ENCODE measurements at regions not wholly inside any gene's neighbourhood (a gene's known extent, or its start where the extent isn't known, plus 50 kb on each side); places are given as distances from the start of the nearest gene placed in this dataset.

- no peak for DNase-seq
- Histone ChIP-seq H3K79me2 (ENCODE audit: control insufficient read depth, insufficient read depth, low read length) (no peaks in the 10 kb centered on the region), H2BK120ac (ENCODE audit: low read depth, low read length) (no peak overlapping the region), H3K56ac (ENCODE audit: low read length) (no peak overlapping the region), H3K27ac (ENCODE audit: low read depth, low read length) (no peak overlapping the region), H3K27me3 (ENCODE audit: insufficient read depth, low read length, poor library complexity) (no peaks in the 10 kb centered on the region), H3K4me1 (ENCODE audit: control insufficient read depth, low read depth, low read length) (no peaks in the 10 kb centered on the region), H3K4me3 (ENCODE audit: low read length) (no peak overlapping the region), H4K8ac (ENCODE audit: low read depth, low read length) (no peak overlapping the region), H2BK5ac (ENCODE audit: low read length) (no peak overlapping the region), H3K18ac (ENCODE audit: low read length) (no peak overlapping the region), H2BK15ac (replicated peaks; ENCODE audit: low read depth) (no peak overlapping the region), H3K36me3 (ENCODE audit: control insufficient read depth, insufficient read depth, low read length) (no peaks in the 10 kb centered on the region), H3K4ac (ENCODE audit: low read depth, low read length) (no peak overlapping the region), H3K79me1 (ENCODE audit: low read length) (no peaks in the 10 kb centered on the region), H2AK5ac (ENCODE audit: low read length) (no peak overlapping the region), H3K4me2 (ENCODE audit: low read length) (no peak overlapping the region), H3K9ac (ENCODE audit: low read length) (no peak overlapping the region), H3K23ac (ENCODE audit: low read length) (no peak overlapping the region), H4K5ac (ENCODE audit: low read length) (no peak overlapping the region)
- WGBS (ENCODE audit: extremely low coverage, insufficient coverage, low lambda C conversion rate) = no CpG with 5 or more reads among the region's 3 CpGs
Observed at GRCh38 chr4:163613383-163613782, 118.9 kb downstream of the TMA16 start.

GRCh38 chr4:163614866-163615265, 120.4 kb downstream of the TMA16 start:
- WGBS (ENCODE audit: extremely low coverage, insufficient coverage, low lambda C conversion rate) = no CpG with 5 or more reads among the region's 3 CpGs
- Histone ChIP-seq H3K18ac (ENCODE audit: low read length) (no peak overlapping the region), H4K8ac (ENCODE audit: low read depth, low read length) (no peak overlapping the region)

DNA sequence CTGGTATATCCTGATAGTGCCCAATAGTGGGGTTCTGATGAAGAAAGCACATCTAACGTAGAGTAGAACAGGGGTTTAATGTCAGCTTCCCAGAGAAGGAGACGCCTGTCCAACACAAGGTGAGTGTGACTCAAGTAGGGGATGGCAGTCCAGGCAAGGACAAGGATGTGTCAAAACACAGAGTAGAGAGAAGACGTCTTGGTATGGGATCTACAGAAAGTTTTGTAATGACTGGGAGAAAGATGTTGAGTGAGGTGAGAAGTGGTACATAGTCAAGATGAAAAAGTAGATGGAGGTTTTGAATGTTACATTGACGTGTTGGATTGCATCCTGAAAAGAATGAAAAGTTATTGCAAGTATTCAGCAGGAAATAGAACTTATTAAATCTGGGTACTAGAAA, 124.4 kb downstream of the TMA16 start:
- Histone ChIP-seq H2BK120ac (ENCODE audit: low read depth, low read length) (no peak overlapping the region), H3K4ac (ENCODE audit: low read depth, low read length) (no peak overlapping the region), H3K27me3 (ENCODE audit: insufficient read depth, low read length, poor library complexity) (no peaks in the 10 kb centered on the region), H3K27ac (ENCODE audit: low read depth, low read length) (no peak overlapping the region), H2AK5ac (ENCODE audit: low read length) (no peak overlapping the region), H3K79me1 (ENCODE audit: low read length) (no peaks in the 10 kb centered on the region), H4K8ac (ENCODE audit: low read depth, low read length) (no peak overlapping the region), H3K9ac (ENCODE audit: low read length) (no peak overlapping the region), H3K23ac (ENCODE audit: low read length) (no peak overlapping the region), H3K4me2 (ENCODE audit: low read length) (no peak overlapping the region), H3K79me2 (ENCODE audit: control insufficient read depth, insufficient read depth, low read length) (no peaks in the 10 kb centered on the region), H3K18ac (ENCODE audit: low read length) (no peak overlapping the region), H3K4me1 (ENCODE audit: control insufficient read depth, low read depth, low read length) (no peaks in the 10 kb centered on the region), H2BK15ac (replicated peaks; ENCODE audit: low read depth) (no peak overlapping the region), H3K4me3 (ENCODE audit: low read length) (no peak overlapping the region), H2BK5ac (ENCODE audit: low read length) (no peak overlapping the region), H3K56ac (ENCODE audit: low read length) (no peak overlapping the region), H4K5ac (ENCODE audit: low read length) (no peak overlapping the region), H3K36me3 (ENCODE audit: control insufficient read depth, insufficient read depth, low read length) (no peaks in the 10 kb centered on the region)
- no peak for DNase-seq
- 100% methylated on average over 1 of the region's 4 CpGs for WGBS (ENCODE audit: extremely low coverage, insufficient coverage, low lambda C conversion rate)

More at GRCh38 chr4:163614866-163615265, 120.4 kb downstream of the TMA16 start:
- Histone ChIP-seq H3K23ac (ENCODE audit: low read length) (no peak overlapping the region), H3K27me3 (ENCODE audit: insufficient read depth, low read length, poor library complexity) (no peaks in the 10 kb centered on the region), H3K27ac (ENCODE audit: low read depth, low read length) (no peak overlapping the region), H4K5ac (ENCODE audit: low read length) (no peak overlapping the region), H3K4me2 (ENCODE audit: low read length) (no peak overlapping the region), H3K79me1 (ENCODE audit: low read length) (no peaks in the 10 kb centered on the region), H3K56ac (ENCODE audit: low read length) (no peak overlapping the region), H3K36me3 (ENCODE audit: control insufficient read depth, insufficient read depth, low read length) (no peaks in the 10 kb centered on the region), H3K4me3 (ENCODE audit: low read length) (no peak overlapping the region), H2BK5ac (ENCODE audit: low read length) (no peak overlapping the region), H3K79me2 (ENCODE audit: control insufficient read depth, insufficient read depth, low read length) (no peaks in the 10 kb centered on the region), H2BK15ac (replicated peaks; ENCODE audit: low read depth) (no peak overlapping the region), H3K4me1 (ENCODE audit: control insufficient read depth, low read depth, low read length) (no peaks in the 10 kb centered on the region), H2AK5ac (ENCODE audit: low read length) (no peak overlapping the region), H2BK120ac (ENCODE audit: low read depth, low read length) (no peak overlapping the region), H3K9ac (ENCODE audit: low read length) (no peak overlapping the region), H3K4ac (ENCODE audit: low read depth, low read length) (no peak overlapping the region)
- no peak for DNase-seq

DNA sequence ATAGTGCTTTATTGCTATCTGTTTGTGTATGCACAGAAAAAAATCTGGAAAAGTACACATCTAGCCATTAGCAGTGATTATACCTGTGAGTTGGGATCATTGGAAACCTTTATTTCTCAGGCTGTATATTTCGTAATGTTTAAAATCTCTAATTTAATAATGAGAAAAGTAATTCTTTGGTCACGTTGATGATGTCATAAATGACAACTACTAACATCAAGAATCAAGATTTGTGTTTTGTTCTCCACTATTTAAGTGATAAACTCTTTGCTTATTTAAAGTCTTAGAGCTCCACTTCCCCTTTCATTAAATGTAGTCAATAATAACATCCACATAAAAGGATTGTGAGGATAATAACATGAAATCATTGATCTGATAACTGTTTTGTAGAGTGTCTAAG, 126.2 kb downstream of the TMA16 start:
- Histone ChIP-seq H2BK120ac (ENCODE audit: low read depth, low read length) (no peak overlapping the region), H3K4me3 (ENCODE audit: low read length) (no peak overlapping the region), H3K4me1 (ENCODE audit: control insufficient read depth, low read depth, low read length) (no peaks in the 10 kb centered on the region), H3K79me2 (ENCODE audit: control insufficient read depth, insufficient read depth, low read length) (no peaks in the 10 kb centered on the region), H3K18ac (ENCODE audit: low read length) (no peak overlapping the region), H3K27ac (ENCODE audit: low read depth, low read length) (no peak overlapping the region), H4K8ac (ENCODE audit: low read depth, low read length) (no peak overlapping the region), H3K27me3 (ENCODE audit: insufficient read depth, low read length, poor library complexity) (no peaks in the 10 kb centered on the region), H2BK15ac (replicated peaks; ENCODE audit: low read depth) (no peak overlapping the region), H3K36me3 (ENCODE audit: control insufficient read depth, insufficient read depth, low read length) (no peaks in the 10 kb centered on the region), H3K4ac (ENCODE audit: low read depth, low read length) (no peak overlapping the region), H2AK5ac (ENCODE audit: low read length) (no peak overlapping the region), H2BK5ac (ENCODE audit: low read length) (no peak overlapping the region), H4K5ac (ENCODE audit: low read length) (no peak overlapping the region), H3K4me2 (ENCODE audit: low read length) (no peak overlapping the region), H3K9ac (ENCODE audit: low read length) (no peak overlapping the region), H3K79me1 (ENCODE audit: low read length) (no peaks in the 10 kb centered on the region), H3K56ac (ENCODE audit: low read length) (no peak overlapping the region), H3K23ac (ENCODE audit: low read length) (no peak overlapping the region)
- DNase-seq = no peak
- WGBS (ENCODE audit: extremely low coverage, insufficient coverage, low lambda C conversion rate) = no CpG with 5 or more reads among the region's 2 CpGs

DNA sequence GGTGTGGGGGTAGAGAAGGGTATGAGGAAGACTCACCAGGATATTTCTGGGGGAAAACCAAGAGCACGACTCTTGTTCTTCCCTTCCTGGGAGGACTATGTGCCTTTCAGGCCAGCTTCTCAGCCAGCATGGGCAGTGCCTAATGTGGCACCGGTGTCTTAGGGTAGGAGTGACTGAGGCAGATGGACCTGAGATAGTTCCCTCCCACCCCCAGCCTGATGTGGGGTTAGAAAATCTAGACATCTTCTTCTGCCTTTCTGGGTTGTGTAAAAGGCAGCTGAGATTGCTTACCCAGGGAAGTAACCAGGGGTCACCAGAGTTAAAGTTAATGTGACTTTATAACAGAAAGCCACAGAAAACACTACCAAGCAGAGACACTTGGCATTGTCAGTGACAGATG, 127.3 kb downstream of the TMA16 start:
- H4K5ac ChIP-seq (ENCODE audit: low read length) = no peak overlapping the region
- no CpG with 5 or more reads among the region's 2 CpGs for WGBS (ENCODE audit: extremely low coverage, insufficient coverage, low lambda C conversion rate)
- no peak for DNase-seq

GRCh38 chr4:163622379-163623035, 128.0 kb downstream of the TMA16 start:
- DNase-seq = no peak
- H3K27me3 ChIP-seq (ENCODE audit: insufficient read depth, low read length, poor library complexity) = no peaks in the 10 kb centered on the region
- no peak overlapping the region for H2AK5ac ChIP-seq (ENCODE audit: low read length)
- H2BK120ac ChIP-seq (ENCODE audit: low read depth, low read length) = no peak overlapping the region
- H3K23ac ChIP-seq (ENCODE audit: low read length) = no peak overlapping the region
- no peak overlapping the region for H3K27ac ChIP-seq (ENCODE audit: low read depth, low read length)
- H3K4me2 ChIP-seq (ENCODE audit: low read length) = no peak overlapping the region
- H2BK5ac ChIP-seq (ENCODE audit: low read length) = no peak overlapping the region
- no peaks in the 10 kb centered on the region for H3K79me1 ChIP-seq (ENCODE audit: low read length)
- H4K8ac ChIP-seq (ENCODE audit: low read depth, low read length) = no peak overlapping the region
- H2BK15ac ChIP-seq (replicated peaks; ENCODE audit: low read depth) = no peak overlapping the region
- H3K4me1 ChIP-seq (ENCODE audit: control insufficient read depth, low read depth, low read length) = no peaks in the 10 kb centered on the region
- no peaks in the 10 kb centered on the region for H3K36me3 ChIP-seq (ENCODE audit: control insufficient read depth, insufficient read depth, low read length)
- H3K4ac ChIP-seq (ENCODE audit: low read depth, low read length) = no peak overlapping the region
- no peak overlapping the region for H3K18ac ChIP-seq (ENCODE audit: low read length)
- H4K5ac ChIP-seq (ENCODE audit: low read length) = no peak overlapping the region
- H3K9ac ChIP-seq (ENCODE audit: low read length) = no peak overlapping the region
- H3K79me2 ChIP-seq (ENCODE audit: control insufficient read depth, insufficient read depth, low read length) = no peaks in the 10 kb centered on the region
- H3K56ac ChIP-seq (ENCODE audit: low read length) = no peak overlapping the region
- H3K4me3 ChIP-seq (ENCODE audit: low read length) = no peak overlapping the region
- no CpG with 5 or more reads among the region's 5 CpGs for WGBS (ENCODE audit: extremely low coverage, insufficient coverage, low lambda C conversion rate)

More for the DNA sequence above, 127.3 kb downstream of the TMA16 start:
- no peak overlapping the region for H3K9ac ChIP-seq (ENCODE audit: low read length)
- H3K27me3 ChIP-seq (ENCODE audit: insufficient read depth, low read length, poor library complexity) = no peaks in the 10 kb centered on the region
- H3K18ac ChIP-seq (ENCODE audit: low read length) = no peak overlapping the region
- no peak overlapping the region for H3K4ac ChIP-seq (ENCODE audit: low read depth, low read length)
- H3K27ac ChIP-seq (ENCODE audit: low read depth, low read length) = no peak overlapping the region
- no peak overlapping the region for H3K23ac ChIP-seq (ENCODE audit: low read length)
- H3K4me2 ChIP-seq (ENCODE audit: low read length) = no peak overlapping the region
- no peaks in the 10 kb centered on the region for H3K4me1 ChIP-seq (ENCODE audit: control insufficient read depth, low read depth, low read length)
- no peak overlapping the region for H2BK120ac ChIP-seq (ENCODE audit: low read depth, low read length)
- H3K56ac ChIP-seq (ENCODE audit: low read length) = no peak overlapping the region
- no peaks in the 10 kb centered on the region for H3K79me2 ChIP-seq (ENCODE audit: control insufficient read depth, insufficient read depth, low read length)
- no peaks in the 10 kb centered on the region for H3K36me3 ChIP-seq (ENCODE audit: control insufficient read depth, insufficient read depth, low read length)
- H2BK15ac ChIP-seq (replicated peaks; ENCODE audit: low read depth) = no peak overlapping the region
- no peak overlapping the region for H2AK5ac ChIP-seq (ENCODE audit: low read length)
- no peak overlapping the region for H2BK5ac ChIP-seq (ENCODE audit: low read length)
- no peak overlapping the region for H4K8ac ChIP-seq (ENCODE audit: low read depth, low read length)
- no peaks in the 10 kb centered on the region for H3K79me1 ChIP-seq (ENCODE audit: low read length)
- H3K4me3 ChIP-seq (ENCODE audit: low read length) = no peak overlapping the region
